HEK293T (cell line): ENCODE measurements at regions not wholly inside any gene's neighbourhood (a gene's known extent, or its start where the extent isn't known, plus 50 kb on each side); places are given as distances from the start of the nearest gene placed in this dataset.

Source experiments
- CTCF ChIA-PET: fragments of 350-600 bp; formaldehyde crosslinking; extraction: SDS; loops from one replicate; lab custom pipeline; 2021; ENCODE audit warnings: antibody characterized with exemption, inconsistent platforms; lab: Yijun Ruan, JAX
- POLR2A ChIA-PET: fragments of 350-600 bp; formaldehyde crosslinking; extraction: SDS; loops from one replicate; lab custom pipeline; 2020; ENCODE audit warnings: antibody characterized with exemption, inconsistent platforms; lab: Yijun Ruan, JAX
- DNase-seq: peaks from one replicate; pipeline ENCODE4 v3.0.0; 2012; ENCODE audit warnings: mixed read lengths; ENCODE audit errors: extremely low spot score
- ARNT ChIP-seq: fragments of 450-650 bp; IDR thresholded peaks from 2 replicates; pipeline ENCODE4 v1.6.1; 2017; ENCODE audit warnings: mild to moderate bottlenecking
- BHLHE40 ChIP-seq: fragments of 450-650 bp; IDR thresholded peaks from 2 replicates; pipeline ENCODE4 v1.6.1; 2016; ENCODE audit warnings: mild to moderate bottlenecking, moderate library complexity, borderline replicate concordance
- CTBP1 ChIP-seq: fragments of 450-650 bp; IDR thresholded peaks from 2 replicates; pipeline ENCODE4 v1.6.1; 2016; ENCODE audit warnings: borderline replicate concordance
- ELF4 ChIP-seq: fragments of 450-650 bp; IDR thresholded peaks from 2 replicates; pipeline ENCODE4 v1.6.1; 2017; ENCODE audit warnings: antibody characterized with exemption
- FOXA1 ChIP-seq: fragments of 450-650 bp; IDR thresholded peaks from 2 replicates; pipeline ENCODE4 v1.6.1; 2016; ENCODE audit warnings: mild to moderate bottlenecking
- FOXK2 ChIP-seq: fragments of 450-650 bp; IDR thresholded peaks from 2 replicates; pipeline ENCODE4 v1.6.1; 2016; ENCODE audit warnings: mild to moderate bottlenecking
- FOXM1 ChIP-seq: fragments of 450-650 bp; IDR thresholded peaks from 2 replicates; pipeline ENCODE4 v1.6.1; 2017; ENCODE audit warnings: mild to moderate bottlenecking, borderline replicate concordance
- HDGF ChIP-seq: fragments of 450-650 bp; IDR thresholded peaks from 2 replicates; pipeline ENCODE4 v1.6.1; 2017; ENCODE audit warnings: antibody characterized with exemption, borderline replicate concordance
- L3MBTL2 ChIP-seq: fragments of 450-650 bp; conservative IDR thresholded peaks from 2 replicates; pipeline ENCODE4 v1.6.1; 2016; ENCODE audit warnings: mild to moderate bottlenecking
- LEF1 ChIP-seq: fragments of 450-650 bp; IDR thresholded peaks from 2 replicates; pipeline ENCODE4 v1.6.1; 2017; ENCODE audit warnings: mild to moderate bottlenecking, borderline replicate concordance
- NFRKB ChIP-seq: fragments of 450-650 bp; IDR thresholded peaks from 2 replicates; pipeline ENCODE4 v1.6.1; 2016; ENCODE audit warnings: mild to moderate bottlenecking, moderate library complexity
- PKNOX1 ChIP-seq: fragments of 450-650 bp; IDR thresholded peaks from 2 replicates; pipeline ENCODE4 v1.6.1; 2016
- SP1 ChIP-seq: fragments of 450-650 bp; IDR thresholded peaks from 2 replicates; pipeline ENCODE4 v1.6.1; 2017
- SUZ12 ChIP-seq: fragments of 450-650 bp; IDR thresholded peaks from 2 replicates; pipeline ENCODE4 v1.6.1; 2016; ENCODE audit warnings: mild to moderate bottlenecking
- TARDBP ChIP-seq: fragments of 450-650 bp; IDR thresholded peaks from 2 replicates; pipeline ENCODE4 v1.6.1; 2016
- ZNF384 ChIP-seq: fragments of 450-650 bp; IDR thresholded peaks from 2 replicates; pipeline ENCODE4 v1.6.1; 2016

GRCh38 chr20:54379893-54380584 is 95.4 kb upstream of the DOK5 start:
- ChIA-PET CTCF (no interaction called here), POLR2A (no interaction called here)
- no peak for DNase-seq
- TF ChIP-seq PKNOX1 (no peak), L3MBTL2 (no peak), ZNF384 (no peak), NFRKB (no peak), SUZ12 (no peak), FOXM1 (no peak), SP1 (no peak), LEF1 (no peak), ELF4 (no peak), FOXA1 (no peak), FOXK2 (no peak), HDGF (no peak), ARNT (no peak), BHLHE40 (no peak), CTBP1 (no peak), TARDBP (no peak)

GRCh38 chr20:54382419-54382818 is 93.0 kb upstream of the DOK5 start:
- TF ChIP-seq FOXM1 (no peak), SUZ12 (no peak), ARNT (no peak), CTBP1 (no peak), BHLHE40 (no peak), L3MBTL2 (no peak), LEF1 (no peak), ELF4 (no peak), FOXA1 (no peak), NFRKB (no peak), HDGF (no peak), TARDBP (no peak), PKNOX1 (no peak), SP1 (no peak), ZNF384 (no peak), FOXK2 (no peak)
- no peak for DNase-seq
- CTCF ChIA-PET = no interaction called here

GRCh38 chr20:54385746-54386145 is 89.6 kb upstream of the DOK5 start:
- ChIA-PET CTCF (no interaction called here), POLR2A (no interaction called here)
- TF ChIP-seq PKNOX1 (no peak), ZNF384 (no peak), LEF1 (no peak), SUZ12 (no peak), ELF4 (no peak), CTBP1 (no peak), FOXK2 (no peak), L3MBTL2 (no peak), FOXA1 (no peak), BHLHE40 (no peak)
- DNase-seq = no peak

More at GRCh38 chr20:54382419-54382818, 93.0 kb upstream of the DOK5 start:
- POLR2A ChIA-PET = no interaction called here

- CTCF ChIA-PET = no interaction called here
- POLR2A ChIA-PET = no interaction called here
- TF ChIP-seq L3MBTL2 (no peak), FOXM1 (no peak), SUZ12 (no peak), CTBP1 (no peak), ZNF384 (no peak), NFRKB (no peak), ARNT (no peak), BHLHE40 (no peak), FOXK2 (no peak), SP1 (no peak), HDGF (no peak)
- DNase-seq = no peak
Observed at GRCh38 chr20:54389596-54390280, 85.7 kb upstream of the DOK5 start.

- no peak for DNase-seq
- TF ChIP-seq PKNOX1 = no peak
- TF ChIP-seq TARDBP = no peak
- no peak for TF ChIP-seq SP1
- TF ChIP-seq ZNF384 = no peak
- TF ChIP-seq BHLHE40 = no peak
- TF ChIP-seq SUZ12 = no peak
- TF ChIP-seq LEF1 = no peak
- no peak for TF ChIP-seq CTBP1
- TF ChIP-seq FOXM1 = no peak
- no peak for TF ChIP-seq ELF4
- TF ChIP-seq NFRKB = no peak
- ChIA-PET POLR2A (no interaction called here), CTCF (no interaction called here)
Observed at GRCh38 chr20:54397292-54398140, 77.9 kb upstream of the DOK5 start.
